ENCODE measurements at regions not wholly inside any gene's neighbourhood (a gene's known extent, or its start where the extent isn't known, plus 50 kb on each side); places are given as distances from the start of the nearest gene placed in this dataset.
"Not testable (repeated sequence)": the region's sequence is repeated elsewhere in the genome, so short reads cannot be mapped to it uniquely, and the experiment has no call there.

- POLR2A ChIA-PET; H3K27me3 ChIP-seq (replicated peaks in 2 of 5; ENCODE audit: control insufficient read depth in 4 of 5, insufficient read depth in 5 of 5, low read length in 4 of 5); CTCF ChIA-PET; H3K4me3 ChIP-seq (ENCODE audit: control insufficient read depth in 1 of 7, extremely low read depth in 1 of 7, insufficient read depth in 4 of 7, low read depth in 2 of 7, low read length in 6 of 7); H3K27ac ChIP-seq (ENCODE audit: insufficient read depth in 1 of 2, low read depth in 1 of 2, low read length in 2 of 2, poor library complexity in 1 of 2, severe bottlenecking in 2 of 2); DNase-seq; H3K4me1 ChIP-seq (ENCODE audit: control extremely low read depth in 1 of 4, control insufficient read depth in 4 of 4, insufficient read depth in 4 of 4, low read length in 3 of 4); H3K9me3 ChIP-seq (ENCODE audit: control extremely low read depth in 1 of 5, control insufficient read depth in 4 of 5, insufficient read depth in 2 of 5, low read depth in 1 of 5, low read length in 4 of 5); H3K36me3 ChIP-seq (ENCODE audit: control insufficient read depth in 4 of 4, insufficient read depth in 4 of 4, low read length in 3 of 4): not testable (repeated sequence)
- no CpG with 5 or more reads among the region's 4 CpGs for WGBS (ENCODE audit: insufficient coverage)
Measured at GRCh38 chr15:22161398-22161797, 81.1 kb downstream of the OR4M2 start.

- H3K4me3 ChIP-seq (ENCODE audit: control insufficient read depth in 1 of 7, extremely low read depth in 1 of 7, insufficient read depth in 4 of 7, low read depth in 2 of 7, low read length in 6 of 7); H3K4me1 ChIP-seq (ENCODE audit: control extremely low read depth in 1 of 4, control insufficient read depth in 4 of 4, insufficient read depth in 4 of 4, low read length in 3 of 4); POLR2A ChIA-PET; H3K36me3 ChIP-seq (ENCODE audit: control insufficient read depth in 4 of 4, insufficient read depth in 4 of 4, low read length in 3 of 4); CTCF ChIA-PET; H3K27ac ChIP-seq (ENCODE audit: insufficient read depth in 1 of 2, low read depth in 1 of 2, low read length in 2 of 2, poor library complexity in 1 of 2, severe bottlenecking in 2 of 2); DNase-seq; H3K27me3 ChIP-seq (replicated peaks in 2 of 5; ENCODE audit: control insufficient read depth in 4 of 5, insufficient read depth in 5 of 5, low read length in 4 of 5); H3K9me3 ChIP-seq (ENCODE audit: control extremely low read depth in 1 of 5, control insufficient read depth in 4 of 5, insufficient read depth in 2 of 5, low read depth in 1 of 5, low read length in 4 of 5): not testable (repeated sequence)
- no CpG with 5 or more reads among the region's 5 CpGs for WGBS (ENCODE audit: insufficient coverage)
Measured at GRCh38 chr15:22163715-22164114, 83.4 kb downstream of the OR4M2 start.

- DNase-seq; H3K36me3 ChIP-seq (ENCODE audit: control insufficient read depth in 4 of 4, insufficient read depth in 4 of 4, low read length in 3 of 4); H3K4me1 ChIP-seq (ENCODE audit: control extremely low read depth in 1 of 4, control insufficient read depth in 4 of 4, insufficient read depth in 4 of 4, low read length in 3 of 4); CTCF ChIA-PET; H3K9me3 ChIP-seq (ENCODE audit: control extremely low read depth in 1 of 5, control insufficient read depth in 4 of 5, insufficient read depth in 2 of 5, low read depth in 1 of 5, low read length in 4 of 5); H3K27me3 ChIP-seq (replicated peaks in 2 of 5; ENCODE audit: control insufficient read depth in 4 of 5, insufficient read depth in 5 of 5, low read length in 4 of 5); H3K27ac ChIP-seq (ENCODE audit: insufficient read depth in 1 of 2, low read depth in 1 of 2, low read length in 2 of 2, poor library complexity in 1 of 2, severe bottlenecking in 2 of 2); POLR2A ChIA-PET; H3K4me3 ChIP-seq (ENCODE audit: control insufficient read depth in 1 of 7, extremely low read depth in 1 of 7, insufficient read depth in 4 of 7, low read depth in 2 of 7, low read length in 6 of 7): not testable (repeated sequence)
- WGBS (ENCODE audit: insufficient coverage) = no CpG with 5 or more reads among the region's 3 CpGs
Measured at GRCh38 chr15:22167521-22167920, 87.2 kb downstream of the OR4M2 start.

GRCh38 chr15:22173029-22173998, 93.0 kb downstream of the OR4M2 start:
- H3K27me3 ChIP-seq (replicated peaks in 2 of 5; ENCODE audit: control insufficient read depth in 4 of 5, insufficient read depth in 5 of 5, low read length in 4 of 5); DNase-seq; CTCF ChIA-PET; H3K27ac ChIP-seq (ENCODE audit: insufficient read depth in 1 of 2, low read depth in 1 of 2, low read length in 2 of 2, poor library complexity in 1 of 2, severe bottlenecking in 2 of 2); H3K36me3 ChIP-seq (ENCODE audit: control insufficient read depth in 4 of 4, insufficient read depth in 4 of 4, low read length in 3 of 4); POLR2A ChIA-PET; H3K9me3 ChIP-seq (ENCODE audit: control extremely low read depth in 1 of 5, control insufficient read depth in 4 of 5, insufficient read depth in 2 of 5, low read depth in 1 of 5, low read length in 4 of 5); H3K4me1 ChIP-seq (ENCODE audit: control extremely low read depth in 1 of 4, control insufficient read depth in 4 of 4, insufficient read depth in 4 of 4, low read length in 3 of 4); H3K4me3 ChIP-seq (ENCODE audit: control insufficient read depth in 1 of 7, extremely low read depth in 1 of 7, insufficient read depth in 4 of 7, low read depth in 2 of 7, low read length in 6 of 7): not testable (repeated sequence)
- no CpG with 5 or more reads among the region's 19 CpGs for WGBS (ENCODE audit: insufficient coverage)

- POLR2A ChIA-PET; H3K36me3 ChIP-seq (ENCODE audit: control insufficient read depth in 4 of 4, insufficient read depth in 4 of 4, low read length in 3 of 4); H3K4me1 ChIP-seq (ENCODE audit: control extremely low read depth in 1 of 4, control insufficient read depth in 4 of 4, insufficient read depth in 4 of 4, low read length in 3 of 4); H3K27ac ChIP-seq (ENCODE audit: insufficient read depth in 1 of 2, low read depth in 1 of 2, low read length in 2 of 2, poor library complexity in 1 of 2, severe bottlenecking in 2 of 2); CTCF ChIA-PET; H3K9me3 ChIP-seq (ENCODE audit: control extremely low read depth in 1 of 5, control insufficient read depth in 4 of 5, insufficient read depth in 2 of 5, low read depth in 1 of 5, low read length in 4 of 5); H3K4me3 ChIP-seq (ENCODE audit: control insufficient read depth in 1 of 7, extremely low read depth in 1 of 7, insufficient read depth in 4 of 7, low read depth in 2 of 7, low read length in 6 of 7); H3K27me3 ChIP-seq (replicated peaks in 2 of 5; ENCODE audit: control insufficient read depth in 4 of 5, insufficient read depth in 5 of 5, low read length in 4 of 5); DNase-seq: not testable (repeated sequence)
- no CpG with 5 or more reads among the region's 5 CpGs for WGBS (ENCODE audit: insufficient coverage)
Measured at GRCh38 chr15:22174088-22174487, 93.8 kb downstream of the OR4M2 start.

GRCh38 chr15:22177965-22178364, 97.6 kb downstream of the OR4M2 start:
- POLR2A ChIA-PET; DNase-seq; H3K4me1 ChIP-seq (ENCODE audit: control extremely low read depth in 1 of 4, control insufficient read depth in 4 of 4, insufficient read depth in 4 of 4, low read length in 3 of 4); CTCF ChIA-PET; H3K4me3 ChIP-seq (ENCODE audit: control insufficient read depth in 1 of 7, extremely low read depth in 1 of 7, insufficient read depth in 4 of 7, low read depth in 2 of 7, low read length in 6 of 7); H3K36me3 ChIP-seq (ENCODE audit: control insufficient read depth in 4 of 4, insufficient read depth in 4 of 4, low read length in 3 of 4); H3K9me3 ChIP-seq (ENCODE audit: control extremely low read depth in 1 of 5, control insufficient read depth in 4 of 5, insufficient read depth in 2 of 5, low read depth in 1 of 5, low read length in 4 of 5); H3K27ac ChIP-seq (ENCODE audit: insufficient read depth in 1 of 2, low read depth in 1 of 2, low read length in 2 of 2, poor library complexity in 1 of 2, severe bottlenecking in 2 of 2); H3K27me3 ChIP-seq (replicated peaks in 2 of 5; ENCODE audit: control insufficient read depth in 4 of 5, insufficient read depth in 5 of 5, low read length in 4 of 5): not testable (repeated sequence)
- no CpG with 5 or more reads among the region's 7 CpGs for WGBS (ENCODE audit: insufficient coverage)

GRCh38 chr15:22178438-22178837, 98.1 kb downstream of the OR4M2 start:
- H3K4me3 ChIP-seq (ENCODE audit: control insufficient read depth in 1 of 7, extremely low read depth in 1 of 7, insufficient read depth in 4 of 7, low read depth in 2 of 7, low read length in 6 of 7); H3K4me1 ChIP-seq (ENCODE audit: control extremely low read depth in 1 of 4, control insufficient read depth in 4 of 4, insufficient read depth in 4 of 4, low read length in 3 of 4); H3K9me3 ChIP-seq (ENCODE audit: control extremely low read depth in 1 of 5, control insufficient read depth in 4 of 5, insufficient read depth in 2 of 5, low read depth in 1 of 5, low read length in 4 of 5); H3K27ac ChIP-seq (ENCODE audit: insufficient read depth in 1 of 2, low read depth in 1 of 2, low read length in 2 of 2, poor library complexity in 1 of 2, severe bottlenecking in 2 of 2); H3K27me3 ChIP-seq (replicated peaks in 2 of 5; ENCODE audit: control insufficient read depth in 4 of 5, insufficient read depth in 5 of 5, low read length in 4 of 5); CTCF ChIA-PET; DNase-seq; POLR2A ChIA-PET; H3K36me3 ChIP-seq (ENCODE audit: control insufficient read depth in 4 of 4, insufficient read depth in 4 of 4, low read length in 3 of 4): not testable (repeated sequence)
- no CpG with 5 or more reads among the region's 1 CpG for WGBS (ENCODE audit: insufficient coverage)
